SW480 (cell line): ENCODE measurements at regions not wholly inside any gene's neighbourhood (a gene's known extent, or its start where the extent isn't known, plus 50 kb on each side); places are given as distances from the start of the nearest gene placed in this dataset.

ENCODE experiments used
- DNase-seq: peaks from one replicate; pipeline ENCODE4 v3.0.0-alpha.2; 2016; ENCODE audit warnings: low spot score

DNA sequence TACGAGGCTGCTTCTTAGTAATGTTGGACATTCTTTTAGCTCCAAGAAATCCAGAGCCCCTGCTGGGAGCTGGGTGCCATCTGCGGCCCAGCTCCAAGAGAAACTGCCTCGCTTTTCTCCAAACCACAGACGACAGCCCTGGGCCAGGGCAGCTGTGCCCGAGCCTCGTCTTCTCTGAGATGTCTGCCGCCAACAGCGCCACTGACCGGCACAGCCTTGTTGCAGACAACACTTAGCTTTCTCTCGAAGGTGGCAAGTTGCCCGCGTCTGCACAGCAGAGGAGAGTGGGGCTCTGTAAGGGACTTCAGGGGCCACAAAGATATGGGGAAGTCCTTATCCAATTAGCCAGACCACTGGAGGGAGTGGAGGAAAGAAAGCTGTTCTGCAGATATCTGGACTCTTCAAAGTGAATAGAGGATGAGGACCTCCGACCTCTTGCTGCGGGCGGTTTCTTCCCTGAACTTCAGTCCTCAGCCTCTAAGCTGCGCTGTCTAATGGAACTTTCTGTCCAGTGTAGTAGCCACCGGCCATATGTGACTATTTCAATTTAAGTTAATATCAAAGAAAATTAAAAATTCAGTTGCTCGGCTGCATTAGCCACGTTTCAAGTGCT is 63.9 kb upstream of the DISP3 start:
- no peak for DNase-seq

- no peak for DNase-seq
Measured at GRCh38 chr1:11417162-11417561, 61.8 kb upstream of the DISP3 start.

GRCh38 chr1:11418056-11418455 is 60.9 kb upstream of the DISP3 start:
- DNase-seq = no peak

DNA sequence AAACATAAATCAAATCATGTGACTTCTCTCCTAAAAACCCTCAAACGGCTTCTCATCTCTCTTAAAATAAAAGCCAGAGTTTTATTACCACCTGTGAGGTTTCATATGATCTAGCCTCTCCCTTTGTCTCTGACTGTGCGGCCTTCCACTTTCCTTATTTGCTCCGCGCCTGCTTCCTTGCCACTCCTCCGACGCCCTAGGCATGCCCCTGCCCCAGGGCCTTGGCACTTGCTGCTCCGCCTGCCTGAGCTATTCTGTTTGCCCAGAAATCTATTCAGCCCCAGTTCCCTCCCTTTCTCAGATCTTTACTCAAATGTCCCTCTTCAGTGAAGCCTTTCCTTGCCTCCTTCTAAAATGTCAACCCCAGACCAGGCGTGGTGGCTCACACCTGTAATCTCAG is 57.5 kb upstream of the DISP3 start:
- no peak for DNase-seq

- no peak for DNase-seq
Measured at GRCh38 chr1:11422686-11423085, 56.3 kb upstream of the DISP3 start.

GRCh38 chr1:11426617-11427016 is 52.3 kb upstream of the DISP3 start:
- no peak for DNase-seq

- no peak for DNase-seq
Measured at GRCh38 chr1:11428789-11429188, 50.2 kb upstream of the DISP3 start.
